Activated B cell treated with CpG ODN at 0.5 μM for 24 hours (primary cell): ENCODE measurements at regions not wholly inside any gene's neighbourhood (a gene's known extent, or its start where the extent isn't known, plus 50 kb on each side); places are given as distances from the start of the nearest gene placed in this dataset.

Source experiments
- ATAC-seq: fragments of 200-7000 bp; cut with Tn5 transposase; one replicate; pipeline ENCODE4 v1.10.0; 2021; ENCODE audit warnings: low read depth, mild to moderate bottlenecking, moderate library complexity
- CTCF ChIA-PET: fragments of 350-600 bp; sonication (Branson Sonifier 250); formaldehyde crosslinking; loops from one replicate; lab custom pipeline; 2021; ENCODE audit warnings: antibody characterized with exemption; lab: Charles Lee
- POLR2A ChIA-PET: fragments of 350-600 bp; sonication (Branson Sonifier 250); formaldehyde crosslinking; loops from one replicate; lab custom pipeline; 2021; ENCODE audit warnings: antibody characterized with exemption; lab: Charles Lee
- DNase-seq: peaks from one replicate; pipeline ENCODE4 v3.0.0; 2022
- H3K27ac Mint-ChIP-seq: one replicate; pipeline ENCODE4 v1.8.0; 2020; ENCODE audit warnings: mixed read lengths
- H3K27me3 Mint-ChIP-seq: one replicate; pipeline ENCODE4 v1.8.0; 2021; ENCODE audit warnings: mixed read lengths
- H3K36me3 Mint-ChIP-seq: one replicate; pipeline ENCODE4 v1.8.0; 2021; ENCODE audit warnings: low read depth, mixed read lengths
- H3K4me1 Mint-ChIP-seq: one replicate; pipeline ENCODE4 v1.8.0; 2021; ENCODE audit warnings: mixed read lengths
- H3K4me3 Mint-ChIP-seq: one replicate; pipeline ENCODE4 v1.8.0; 2020; ENCODE audit warnings: mild to moderate bottlenecking, mixed read lengths
- H3K9me3 Mint-ChIP-seq: one replicate; pipeline ENCODE4 v1.8.0; 2020; ENCODE audit warnings: mixed read lengths
- intact Hi-C: fragments of 100-400 bp; cut with micrococcal nuclease; formaldehyde crosslinking; loops from one replicate; pipeline ENCODE4 v1.15.1; 2024
- TF ChIP-seq, protein P1 (sequence below): fragments of 200-600 bp; IDR thresholded peaks from one replicate; pipeline ENCODE4 v1.8.0; 2022; ENCODE audit warnings: antibody characterized with exemption, mild to moderate bottlenecking

DNA sequence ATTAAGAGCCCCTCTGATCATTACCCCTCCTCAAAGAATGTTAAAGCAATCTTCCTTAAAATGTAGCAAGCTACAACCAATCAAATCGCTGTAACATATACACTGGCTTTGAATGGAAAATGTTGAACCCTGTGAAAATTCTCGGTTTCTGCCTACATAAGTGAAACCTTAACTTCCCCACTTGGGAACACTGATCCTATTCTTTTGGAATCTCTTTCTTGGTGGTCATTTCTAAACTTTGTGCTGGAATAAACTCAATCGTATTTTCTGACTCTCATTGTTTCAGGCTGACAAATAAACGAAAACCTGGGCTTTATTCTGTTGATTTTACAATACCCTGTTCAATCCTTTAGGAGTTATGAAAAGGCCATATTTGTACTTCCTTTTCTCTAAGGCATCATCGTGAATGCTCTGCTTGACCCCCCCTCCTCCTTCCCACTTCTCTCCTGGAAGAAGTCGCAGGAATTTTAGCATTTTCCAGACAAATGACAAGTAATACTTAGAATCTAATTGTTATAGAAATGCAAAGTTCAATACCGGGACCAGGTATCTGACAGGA, 155.1 kb upstream of the FAM13C start:
- ATAC-seq (no peak), DNase-seq (no peak)
- Mint-ChIP-seq H3K27ac (no peak overlapping the region), H3K9me3 (no peaks in the 10 kb centered on the region), H3K27me3 (no peaks in the 10 kb centered on the region), H3K4me3 (no peak overlapping the region), H3K36me3 (no peaks in the 10 kb centered on the region), H3K4me1 (no peaks in the 10 kb centered on the region)
- TF ChIP-seq, protein P1, sequence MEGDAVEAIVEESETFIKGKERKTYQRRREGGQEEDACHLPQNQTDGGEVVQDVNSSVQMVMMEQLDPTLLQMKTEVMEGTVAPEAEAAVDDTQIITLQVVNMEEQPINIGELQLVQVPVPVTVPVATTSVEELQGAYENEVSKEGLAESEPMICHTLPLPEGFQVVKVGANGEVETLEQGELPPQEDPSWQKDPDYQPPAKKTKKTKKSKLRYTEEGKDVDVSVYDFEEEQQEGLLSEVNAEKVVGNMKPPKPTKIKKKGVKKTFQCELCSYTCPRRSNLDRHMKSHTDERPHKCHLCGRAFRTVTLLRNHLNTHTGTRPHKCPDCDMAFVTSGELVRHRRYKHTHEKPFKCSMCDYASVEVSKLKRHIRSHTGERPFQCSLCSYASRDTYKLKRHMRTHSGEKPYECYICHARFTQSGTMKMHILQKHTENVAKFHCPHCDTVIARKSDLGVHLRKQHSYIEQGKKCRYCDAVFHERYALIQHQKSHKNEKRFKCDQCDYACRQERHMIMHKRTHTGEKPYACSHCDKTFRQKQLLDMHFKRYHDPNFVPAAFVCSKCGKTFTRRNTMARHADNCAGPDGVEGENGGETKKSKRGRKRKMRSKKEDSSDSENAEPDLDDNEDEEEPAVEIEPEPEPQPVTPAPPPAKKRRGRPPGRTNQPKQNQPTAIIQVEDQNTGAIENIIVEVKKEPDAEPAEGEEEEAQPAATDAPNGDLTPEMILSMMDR, result no peak
- ChIA-PET CTCF (no interaction called here), POLR2A (no interaction called here)
- intact Hi-C loops, result no loop called here

DNA sequence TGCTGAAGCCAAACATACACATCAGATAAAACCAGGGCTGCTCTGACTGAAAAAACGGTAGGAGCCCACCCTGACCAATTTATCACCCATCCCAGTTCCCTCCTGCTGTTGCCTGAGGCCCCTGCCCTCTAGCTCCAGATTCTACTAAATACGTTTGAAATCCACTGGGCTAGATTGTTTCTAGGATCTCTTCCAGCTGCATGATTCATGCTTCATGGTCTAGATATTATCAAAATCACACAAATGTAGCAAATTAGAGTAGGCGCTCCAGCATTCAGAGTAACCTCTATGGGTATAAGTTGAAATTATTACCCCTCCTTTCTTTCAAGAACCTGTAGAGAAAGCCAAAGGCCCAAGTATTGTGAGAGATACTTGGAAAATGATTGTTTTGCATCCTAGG, 151.2 kb upstream of the FAM13C start:
- intact Hi-C loops, result no loop called here
- TF ChIP-seq, protein P1, result no peak
- Mint-ChIP-seq H3K27me3 (no peaks in the 10 kb centered on the region), H3K27ac (no peak overlapping the region), H3K4me1 (no peaks in the 10 kb centered on the region), H3K36me3 (no peaks in the 10 kb centered on the region), H3K9me3 (no peaks in the 10 kb centered on the region), H3K4me3 (no peak overlapping the region)
- ChIA-PET POLR2A (no interaction called here), CTCF (no interaction called here)
- ATAC-seq, result no peak
- DNase-seq, result no peak

DNA sequence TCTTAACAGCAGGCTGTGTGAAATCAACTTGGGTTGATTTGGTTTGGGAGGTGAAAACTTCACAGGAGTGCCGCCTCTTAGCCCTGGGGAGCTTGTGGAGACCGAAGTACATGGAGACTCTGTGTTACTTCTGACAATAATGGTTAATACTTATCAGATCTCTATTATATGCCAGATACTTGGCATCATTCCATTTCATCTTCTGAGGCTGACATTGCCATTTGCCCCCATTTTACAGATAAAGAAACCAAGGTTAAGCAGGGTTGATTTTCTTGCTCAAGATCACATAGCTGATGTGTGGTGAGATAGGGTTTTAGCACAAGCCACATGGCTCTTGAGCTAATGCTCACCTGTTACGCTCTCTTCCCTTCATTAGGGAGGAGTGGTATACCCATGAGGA, 150.6 kb upstream of the FAM13C start:
- H3K4me3 Mint-ChIP-seq, result no peak overlapping the region
- no peaks in the 10 kb centered on the region for H3K36me3 Mint-ChIP-seq
- CTCF ChIA-PET, result no interaction called here
- no peaks in the 10 kb centered on the region for H3K4me1 Mint-ChIP-seq
- H3K27ac Mint-ChIP-seq, result no peak overlapping the region
- POLR2A ChIA-PET, result no interaction called here
- TF ChIP-seq, protein P1, result no peak
- H3K27me3 Mint-ChIP-seq, result no peaks in the 10 kb centered on the region
- no peak for DNase-seq
- ATAC-seq, result no peak
- H3K9me3 Mint-ChIP-seq, result no peaks in the 10 kb centered on the region
- intact Hi-C loops, result no loop called here

DNA sequence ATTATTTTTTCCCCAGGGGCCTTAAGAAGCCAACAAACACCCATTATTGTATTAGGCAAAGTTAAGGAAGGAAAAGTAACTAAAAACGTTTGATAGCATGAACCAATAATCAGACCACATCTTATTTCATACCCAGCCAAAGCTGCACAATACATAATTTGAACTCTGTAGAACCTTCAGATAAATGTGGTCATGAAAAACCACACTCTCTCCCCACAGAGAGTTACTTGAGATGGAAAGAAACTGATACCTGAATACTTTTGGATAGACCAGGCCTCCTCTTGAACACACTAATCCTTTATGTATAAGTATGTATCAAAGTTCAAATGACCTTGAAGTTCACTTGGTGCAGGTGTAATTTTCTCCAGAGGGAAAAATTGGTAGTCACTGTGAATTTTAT, 146.6 kb upstream of the FAM13C start:
- DNase-seq, result no peak
- no peak overlapping the region for H3K27ac Mint-ChIP-seq
- TF ChIP-seq, protein P1, result no peak
- H3K36me3 Mint-ChIP-seq, result no peaks in the 10 kb centered on the region
- H3K4me3 Mint-ChIP-seq, result no peak overlapping the region
- H3K27me3 Mint-ChIP-seq, result no peaks in the 10 kb centered on the region
- intact Hi-C loops, result no loop called here
- no peaks in the 10 kb centered on the region for H3K9me3 Mint-ChIP-seq
- ChIA-PET POLR2A (no interaction called here), CTCF (no interaction called here)
- ATAC-seq, result no peak
- no peaks in the 10 kb centered on the region for H3K4me1 Mint-ChIP-seq

DNA sequence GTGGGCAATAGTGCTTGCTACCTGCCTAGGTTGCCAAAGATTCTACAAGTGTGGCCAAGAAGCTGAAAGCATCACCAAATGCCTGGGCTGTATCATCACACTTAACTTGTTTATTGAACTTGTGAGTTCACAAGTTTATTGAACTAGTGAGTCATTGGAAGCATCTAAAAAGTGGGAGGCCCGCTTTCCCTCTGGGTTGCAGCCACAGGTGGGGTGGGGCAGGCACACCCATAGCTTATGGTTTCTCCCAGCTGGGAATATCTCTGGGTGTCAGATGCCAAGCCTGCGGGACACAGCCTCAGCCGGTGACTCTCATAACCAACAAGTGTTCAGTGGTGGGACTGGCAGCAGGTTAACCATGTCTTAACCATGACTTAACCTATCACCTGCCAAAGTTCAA, 145.9 kb upstream of the FAM13C start:
- intact Hi-C loops, result no loop called here

More for the DNA sequence above, 145.9 kb upstream of the FAM13C start:
- Mint-ChIP-seq H3K4me3 (no peak overlapping the region), H3K4me1 (no peaks in the 10 kb centered on the region), H3K27ac (no peak overlapping the region), H3K36me3 (no peaks in the 10 kb centered on the region), H3K27me3 (no peaks in the 10 kb centered on the region), H3K9me3 (no peaks in the 10 kb centered on the region)
- ChIA-PET CTCF (no interaction called here), POLR2A (no interaction called here)
- DNase-seq (no peak), ATAC-seq (no peak)
- TF ChIP-seq, protein P1, result no peak
